ENCODE measurements at regions not wholly inside any gene's neighbourhood (a gene's known extent, or its start where the extent isn't known, plus 50 kb on each side); places are given as distances from the start of the nearest gene placed in this dataset.

- H2BK120ac ChIP-seq (ENCODE audit: low read depth, low read length, poor library complexity, severe bottlenecking) = no peak overlapping the region
- no CpG with 5 or more reads among the region's 3 CpGs for WGBS (ENCODE audit: extremely low coverage, insufficient read length, low lambda C conversion rate)
- no peak for TF ChIP-seq CTCF (conservative IDR thresholded peaks at IDR 0.05)
- H2BK5ac ChIP-seq (ENCODE audit: insufficient read length, low read length) = no peak overlapping the region
- H3K9me3 Mint-ChIP-seq = no peaks in the 10 kb centered on the region; a peak in 1 of 5 replicates
- no peaks in the 10 kb centered on the region for H3K79me2 ChIP-seq (ENCODE audit: insufficient read depth, low read length)
- H3K9ac ChIP-seq (ENCODE audit: extremely low read depth, insufficient read length, low read length) = no peak overlapping the region
- H2BK20ac ChIP-seq (ENCODE audit: low read depth, low read length, poor library complexity, severe bottlenecking) = no peak overlapping the region
- H3K4me3 Mint-ChIP-seq = no peak overlapping the region
- H3K4me2 ChIP-seq (ENCODE audit: insufficient read depth, insufficient read length, low read length) = no peak overlapping the region
- H3K36me3 Mint-ChIP-seq (ENCODE audit: insufficient read depth in 1 of 3, low read depth in 3 of 3) = no peaks in the 10 kb centered on the region
- no peaks in the 10 kb centered on the region for H3K27me3 ChIP-seq (ENCODE audit: insufficient read depth, low read length)
- no peak overlapping the region for H3K4ac ChIP-seq (ENCODE audit: low read depth, low read length)
- no peak overlapping the region for H2BK12ac ChIP-seq (ENCODE audit: insufficient read length, low read depth, low read length)
- no peak overlapping the region for H3K18ac ChIP-seq (ENCODE audit: insufficient read length, low read depth, low read length)
- no peak overlapping the region for H3K23ac ChIP-seq (ENCODE audit: insufficient read length, low read depth, low read length)
- H4K8ac ChIP-seq (replicated peaks; ENCODE audit: insufficient read length, low read depth, low read length) = no peak overlapping the region
- no peaks in the 10 kb centered on the region for H3K23me2 ChIP-seq (ENCODE audit: insufficient read length, low read depth, low read length, poor library complexity, severe bottlenecking)
- H3K14ac ChIP-seq (ENCODE audit: insufficient read depth, low read length) = no peak overlapping the region
- no peak overlapping the region for H3K56ac ChIP-seq (ENCODE audit: insufficient read length, low read depth, low read length)
- H3K27ac Mint-ChIP-seq = no peak overlapping the region
- H4K20me1 ChIP-seq (ENCODE audit: control insufficient read depth, insufficient read depth, insufficient read length) = no peaks in the 10 kb centered on the region
- H2AK5ac ChIP-seq (ENCODE audit: insufficient read length, low read length) = no peak overlapping the region
- peaks cover 5 to 8% of the 10 kb centered on the region in 2 experiments; a peak in 1 of 4 replicates for H3K4me1 Mint-ChIP-seq
- H3K79me1 ChIP-seq (ENCODE audit: insufficient read depth, low read depth, low read length, poor library complexity, severe bottlenecking) = no peaks in the 10 kb centered on the region
- no peak overlapping the region for H4K5ac ChIP-seq (ENCODE audit: insufficient read length, low read depth, low read length)
- no peak overlapping the region for H2BK15ac ChIP-seq (ENCODE audit: low read depth, low read length)
- no peaks in the 10 kb centered on the region for H3K9me3 ChIP-seq (ENCODE audit: control insufficient read depth, low read depth, low read length)
- no peak overlapping the region for H3K27ac ChIP-seq (ENCODE audit: insufficient read length, low read depth, low read length)
- no peak overlapping the region for H3T11ph ChIP-seq (ENCODE audit: low read length)
- H4K91ac ChIP-seq (ENCODE audit: insufficient read length, low read depth, low read length) = no peak overlapping the region
- no peak overlapping the region for H2AFZ ChIP-seq (ENCODE audit: low read length)
- H3K4me1 ChIP-seq (ENCODE audit: insufficient read depth, low read length) = no peaks in the 10 kb centered on the region
- no peaks in the 10 kb centered on the region; the same call in 1 of the 2 replicates for H3K27me3 Mint-ChIP-seq (ENCODE audit: low read depth)
- DNase-seq = no peak
These were observed 511.8 kb upstream of the USP24 start for GRCh38 chr1:55726994-55727393.

Measured in H9 (cell line).